ENCODE measurements at regions not wholly inside any gene's neighbourhood (a gene's known extent, or its start where the extent isn't known, plus 50 kb on each side); places are given as distances from the start of the nearest gene placed in this dataset.
A peak's percentile ranks its signal among the peaks of the same experiment; 100 is the strongest.

DNA sequence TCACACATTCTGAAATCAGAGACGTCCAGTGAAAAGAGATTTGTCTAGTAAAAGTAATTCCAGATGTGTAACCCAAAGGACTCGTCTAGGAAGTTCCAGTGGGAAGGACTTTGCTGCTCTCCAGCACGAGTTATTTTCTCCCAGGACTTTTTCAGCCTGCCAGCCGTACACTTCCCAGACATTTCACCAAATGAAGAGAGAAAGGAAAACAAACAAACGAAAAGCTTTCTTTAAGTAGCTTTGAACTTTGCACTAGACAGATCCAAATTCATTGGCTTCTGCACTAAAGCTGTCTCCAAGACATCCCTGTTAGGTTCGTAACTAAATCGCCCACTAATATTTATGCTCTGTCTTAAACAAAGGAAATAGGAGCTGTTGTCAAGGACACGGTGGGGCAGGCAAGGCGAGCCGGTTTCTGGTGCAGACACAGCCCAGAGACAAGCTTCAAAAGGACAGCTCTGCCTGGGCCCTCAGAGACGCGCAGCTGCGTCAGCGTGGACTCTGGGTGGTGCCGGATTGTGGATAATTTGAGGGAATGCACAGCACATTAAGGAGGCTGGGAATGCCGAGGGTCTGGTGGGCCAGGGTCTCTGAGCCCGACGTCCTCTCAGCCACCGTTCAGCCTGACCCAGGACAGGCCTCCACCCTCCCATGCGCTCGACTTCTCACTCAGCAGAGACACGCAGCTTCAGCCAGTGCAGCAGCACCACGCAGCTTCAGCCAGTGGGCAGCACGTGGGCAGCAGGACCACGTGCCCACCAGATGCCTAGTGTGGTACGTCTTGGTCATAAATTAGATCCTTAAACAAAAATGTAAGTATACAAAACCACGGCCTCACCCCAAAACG is 64.1 kb upstream of the INSIG1 start:
- Histone ChIP-seq H3K36me3 (ENCODE audit: control insufficient read depth in 2 of 3, insufficient read depth in 3 of 3, low read length in 3 of 3) (no peaks in the 10 kb centered on the region), H3K4me3 (ENCODE audit: low read length in 3 of 3) (no peak overlapping the region), H3K9ac (ENCODE audit: low read length in 3 of 3) (no peak overlapping the region), H3K4me1 (ENCODE audit: control insufficient read depth in 2 of 3, insufficient read depth in 2 of 3, low read depth in 1 of 3, low read length in 3 of 3) (peaks cover 2 to 8% (median 7%) of the 10 kb centered on the region in 3 donors), H3K27me3 (ENCODE audit: control insufficient read depth, insufficient read depth, low read length) (no peaks in the 10 kb centered on the region), H3K27ac (ENCODE audit: low read depth in 2 of 2, low read length in 2 of 2) (no peak overlapping the region), H3K9me3 (ENCODE audit: control insufficient read depth in 2 of 3, insufficient read depth in 1 of 3, low read length in 3 of 3) (no peaks in the 10 kb centered on the region)
- FAIRE-seq (no peak), DNase-seq (peak in 3 of 5 donors; percentile 80 to 88 (median 86))
- intact Hi-C loops (cut with DNase I), result no loop called here
- TF ChIP-seq, protein P1, sequence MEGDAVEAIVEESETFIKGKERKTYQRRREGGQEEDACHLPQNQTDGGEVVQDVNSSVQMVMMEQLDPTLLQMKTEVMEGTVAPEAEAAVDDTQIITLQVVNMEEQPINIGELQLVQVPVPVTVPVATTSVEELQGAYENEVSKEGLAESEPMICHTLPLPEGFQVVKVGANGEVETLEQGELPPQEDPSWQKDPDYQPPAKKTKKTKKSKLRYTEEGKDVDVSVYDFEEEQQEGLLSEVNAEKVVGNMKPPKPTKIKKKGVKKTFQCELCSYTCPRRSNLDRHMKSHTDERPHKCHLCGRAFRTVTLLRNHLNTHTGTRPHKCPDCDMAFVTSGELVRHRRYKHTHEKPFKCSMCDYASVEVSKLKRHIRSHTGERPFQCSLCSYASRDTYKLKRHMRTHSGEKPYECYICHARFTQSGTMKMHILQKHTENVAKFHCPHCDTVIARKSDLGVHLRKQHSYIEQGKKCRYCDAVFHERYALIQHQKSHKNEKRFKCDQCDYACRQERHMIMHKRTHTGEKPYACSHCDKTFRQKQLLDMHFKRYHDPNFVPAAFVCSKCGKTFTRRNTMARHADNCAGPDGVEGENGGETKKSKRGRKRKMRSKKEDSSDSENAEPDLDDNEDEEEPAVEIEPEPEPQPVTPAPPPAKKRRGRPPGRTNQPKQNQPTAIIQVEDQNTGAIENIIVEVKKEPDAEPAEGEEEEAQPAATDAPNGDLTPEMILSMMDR (IDR thresholded peaks at IDR 0.05; ENCODE audit: borderline replicate concordance, extremely low read depth, insufficient read depth), result no peak

DNA sequence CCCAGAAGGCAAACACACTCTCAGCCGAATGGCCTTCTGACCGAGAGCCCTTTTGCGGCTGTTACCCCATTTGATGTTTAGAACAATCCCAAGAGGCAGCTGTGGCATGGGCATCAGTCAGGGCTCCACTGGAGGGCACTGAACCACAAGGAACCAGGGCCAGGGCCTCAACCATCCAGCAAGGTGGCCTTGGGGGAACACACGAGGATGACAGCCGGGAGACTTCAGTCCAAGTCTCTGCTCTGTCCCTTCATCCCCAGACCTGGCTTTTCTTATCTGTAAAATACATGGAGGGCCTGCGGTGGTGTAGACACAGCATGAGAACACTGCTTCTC is 63.6 kb upstream of the INSIG1 start:
- Histone ChIP-seq H3K27me3 (ENCODE audit: control insufficient read depth, insufficient read depth, low read length) (no peaks in the 10 kb centered on the region), H3K4me1 (ENCODE audit: control insufficient read depth in 2 of 3, insufficient read depth in 2 of 3, low read depth in 1 of 3, low read length in 3 of 3) (peaks cover 2 to 8% (median 7%) of the 10 kb centered on the region in 3 donors), H3K4me3 (ENCODE audit: low read length in 3 of 3) (no peak overlapping the region), H3K36me3 (ENCODE audit: control insufficient read depth in 2 of 3, insufficient read depth in 3 of 3, low read length in 3 of 3) (no peaks in the 10 kb centered on the region), H3K9ac (ENCODE audit: low read length in 3 of 3) (no peak overlapping the region), H3K27ac (ENCODE audit: low read depth in 2 of 2, low read length in 2 of 2) (no peak overlapping the region), H3K9me3 (ENCODE audit: control insufficient read depth in 2 of 3, insufficient read depth in 1 of 3, low read length in 3 of 3) (no peaks in the 10 kb centered on the region)
- FAIRE-seq (no peak), DNase-seq (no peak)
- intact Hi-C loops (cut with DNase I), result no loop called here
- TF ChIP-seq, protein P1 (IDR thresholded peaks at IDR 0.05; ENCODE audit: borderline replicate concordance, extremely low read depth, insufficient read depth), result no peak

DNA sequence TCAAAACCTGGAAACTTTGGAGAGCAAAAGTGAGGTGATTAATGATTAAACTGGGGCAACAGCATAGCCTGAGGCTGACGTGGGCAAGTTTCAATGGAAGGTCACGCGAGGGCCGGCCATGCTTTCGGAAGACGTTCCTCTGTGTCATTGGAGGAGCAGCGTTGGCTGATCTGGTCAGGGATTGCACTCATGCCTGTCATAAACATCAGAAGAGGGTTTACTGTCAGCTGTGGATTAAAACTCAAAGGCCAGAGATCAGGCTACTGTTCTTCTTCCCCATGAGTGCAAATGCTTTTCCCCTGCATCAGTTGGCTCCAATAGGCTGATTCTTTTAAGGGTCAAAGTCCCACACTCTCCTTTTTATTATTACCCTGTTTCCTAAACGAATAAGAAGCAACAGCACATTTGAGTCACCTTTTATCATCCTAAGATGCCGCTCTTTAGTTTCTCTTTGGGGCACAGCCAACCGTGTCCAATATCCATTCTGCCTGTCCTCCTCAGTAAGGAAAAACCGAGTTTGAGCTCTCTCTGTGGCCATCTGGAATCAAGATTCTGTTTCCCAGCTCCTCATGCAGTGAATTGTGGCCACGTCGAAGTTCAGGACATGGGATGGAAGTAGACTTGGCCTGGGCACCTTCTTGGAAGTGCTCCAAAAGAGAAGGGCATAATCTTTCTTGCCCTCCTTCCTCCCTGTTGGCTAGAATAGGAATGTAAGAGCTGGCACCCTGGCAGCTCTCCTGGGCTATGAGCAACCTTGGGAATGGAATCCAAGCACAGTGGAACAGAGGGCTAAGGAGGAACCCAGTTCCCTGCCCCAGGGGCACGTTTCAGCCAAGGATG is 62.5 kb upstream of the INSIG1 start:
- intact Hi-C loops (cut with DNase I), result no loop called here
- no peak for FAIRE-seq

More for the DNA sequence above, 62.5 kb upstream of the INSIG1 start:
- H3K9ac ChIP-seq (ENCODE audit: low read length in 3 of 3), result no peak overlapping the region
- H3K4me1 ChIP-seq (ENCODE audit: control insufficient read depth in 2 of 3, insufficient read depth in 2 of 3, low read depth in 1 of 3, low read length in 3 of 3), result peaks cover 2 to 8% (median 7%) of the 10 kb centered on the region in 3 donors
- H3K36me3 ChIP-seq (ENCODE audit: control insufficient read depth in 2 of 3, insufficient read depth in 3 of 3, low read length in 3 of 3), result no peaks in the 10 kb centered on the region
- H3K27me3 ChIP-seq (ENCODE audit: control insufficient read depth, insufficient read depth, low read length), result no peaks in the 10 kb centered on the region
- no peaks in the 10 kb centered on the region for H3K9me3 ChIP-seq (ENCODE audit: control insufficient read depth in 2 of 3, insufficient read depth in 1 of 3, low read length in 3 of 3)
- DNase-seq, result peak in 2 of 5 donors; percentile 26 to 40
- H3K27ac ChIP-seq (ENCODE audit: low read depth in 2 of 2, low read length in 2 of 2), result peak overlapping the region; percentile 46 to 48
- peak overlapping the region in 2 of 3 donors; percentile 12 to 17 for H3K4me3 ChIP-seq (ENCODE audit: low read length in 3 of 3)
- TF ChIP-seq, protein P1 (IDR thresholded peaks at IDR 0.05; ENCODE audit: borderline replicate concordance, extremely low read depth, insufficient read depth), result no peak

Data from kidney (tissue), 13 donors.